HepG2 (cell line): ENCODE measurements at regions not wholly inside any gene's neighbourhood (a gene's known extent, or its start where the extent isn't known, plus 50 kb on each side); places are given as distances from the start of the nearest gene placed in this dataset.

Source experiments
- ATAC-seq: fragments of 200-7000 bp; cut with Tn5 transposase; 3 replicates; pipeline ENCODE4 v1.9.1; 2020; ENCODE audit warnings: mild to moderate bottlenecking, moderate library complexity
- BruUV-seq: library from RNA; stranded (reverse); fragments of 400-500 nt; replicated peaks from 2 replicates; lab custom pipeline; 2021; lab: Mats Ljungman, UMichigan
- CTCF ChIA-PET: fragments of 300-600 bp; formaldehyde crosslinking; extraction: SDS; loops from one replicate; lab custom pipeline; 2021; ENCODE audit warnings: low total read pairs, inconsistent platforms, low intra/inter-chr PET ratio; lab: Yijun Ruan, JAX
- POLR2A ChIA-PET: fragments of 350-600 bp; sonication (Branson Sonifier 250); formaldehyde crosslinking; loops from one replicate; lab custom pipeline; 2020; ENCODE audit warnings: antibody characterized with exemption, inconsistent platforms; lab: Yijun Ruan, JAX
- DNase-seq: peaks from one replicate; pipeline ENCODE4 v3.0.0-alpha.2; 2015; ENCODE audit warnings: low spot score
- FAIRE-seq: peaks from 3 replicates; lab custom pipeline; 2011; peaks lifted over from hg19 to GRCh38; lab: Jason Lieb, UNC
- H2AFZ ChIP-seq: one replicate; pipeline ENCODE4 v1.6.1; 2011; ENCODE audit warnings: low read length, inconsistent platforms
- H3K27ac ChIP-seq: fragments of 300-600 bp; 3 replicates; pipeline ENCODE4 v1.8.0; 2011; ENCODE audit warnings: mixed run types, mild to moderate bottlenecking, mixed read lengths, low read length, inconsistent platforms; ENCODE audit not compliant: insufficient read depth; ENCODE audit errors: extremely low read length
- H3K27me3 ChIP-seq, 2 experiments: fragments of 200-600 bp in 1 of 2; 2 replicates in 1 of 2; 3 replicates in 1 of 2; pipeline versions ENCODE4 v1.6.0 to v1.8.0; 2011; ENCODE audit warnings: low read length in 2 of 2, mild to moderate bottlenecking in 2 of 2, moderate library complexity in 2 of 2, inconsistent platforms in 1 of 2; ENCODE audit not compliant: insufficient read depth in 2 of 2, control insufficient read depth in 1 of 2
- H3K36me3 ChIP-seq, 2 experiments: fragments of 200-600 bp in 1 of 2; replicated peaks in 1 of 2; 2 replicates in 1 of 2; 3 replicates in 1 of 2; pipeline versions ENCODE4 v1.5.1 to v1.8.0; 2011; ENCODE audit warnings: low read length in 2 of 2, inconsistent platforms in 1 of 2; ENCODE audit not compliant: insufficient read depth in 2 of 2, control insufficient read depth in 1 of 2
- H3K4me1 ChIP-seq: 2 replicates; pipeline ENCODE4 v1.5.1; 2012; ENCODE audit warnings: low read length, inconsistent platforms; ENCODE audit not compliant: insufficient read depth
- H3K4me2 ChIP-seq: 2 replicates; pipeline ENCODE4 v1.6.0; 2011; ENCODE audit warnings: low read depth, low read length, inconsistent platforms
- H3K4me3 ChIP-seq, 3 experiments: fragments of 200-600 bp in 1 of 3; sonication (generic), shearing (Covaris generic) in 1 of 3; replicated peaks in 1 of 3; 2 replicates each; pipeline ENCODE4 v1.5.1; 2011 to 2016; ENCODE audit warnings: low read length in 3 of 3, inconsistent platforms in 2 of 3, low read depth in 2 of 3, mild to moderate bottlenecking in 2 of 3, control low read depth in 1 of 3, mixed read lengths in 1 of 3; ENCODE audit not compliant: insufficient read depth in 1 of 3
- H3K79me2 ChIP-seq: one replicate; pipeline ENCODE4 v1.6.1; 2011; ENCODE audit warnings: low read length, inconsistent platforms; ENCODE audit not compliant: insufficient read depth
- H3K9ac ChIP-seq: 2 replicates; pipeline ENCODE4 v1.6.0; 2011; ENCODE audit warnings: mild to moderate bottlenecking, low read depth, low read length, inconsistent platforms; ENCODE audit not compliant: insufficient read depth
- H3K9me3 ChIP-seq: 2 replicates; pipeline ENCODE4 v1.5.1; 2012; ENCODE audit warnings: mild to moderate bottlenecking, low read length
- H4K20me1 ChIP-seq: 2 replicates; pipeline ENCODE4 v1.6.0; 2011; ENCODE audit warnings: inconsistent platforms, mild to moderate bottlenecking, low read length, moderate library complexity; ENCODE audit not compliant: insufficient read depth
- BORCS8-MEF2B ChIP-seq: sonication (generic); formaldehyde crosslinking; IDR thresholded peaks from 2 replicates; pipeline ENCODE4 v1.8.0; 2022; ENCODE audit warnings: mild to moderate bottlenecking, missing genetic modification reagents
- DMTF1 ChIP-seq: sonication (generic); formaldehyde crosslinking; IDR thresholded peaks from 2 replicates; pipeline ENCODE4 v1.4.0; 2020; ENCODE audit warnings: mild to moderate bottlenecking, missing genetic modification reagents
- DRAP1 ChIP-seq: IDR thresholded peaks from 2 replicates; pipeline ENCODE4 v1.6.1; 2016; ENCODE audit warnings: missing genetic modification reagents, missing compliant biosample characterization
- HINFP ChIP-seq: sonication (generic); formaldehyde crosslinking; IDR thresholded peaks from 2 replicates; pipeline ENCODE4 v1.4.0; 2020; ENCODE audit warnings: low read depth, mild to moderate bottlenecking, missing genetic modification reagents
- LCORL ChIP-seq, 2 experiments: fragments of 450-650 bp in 1 of 2; sonication (generic) in 1 of 2; formaldehyde crosslinking in 1 of 2; IDR thresholded peaks; 2 replicates each; pipeline versions ENCODE4 v1.5.0 to v1.6.1; 2017 to 2020; ENCODE audit warnings: antibody characterized with exemption in 1 of 2, missing genetic modification reagents in 1 of 2
- MEIS1 ChIP-seq: sonication (generic); formaldehyde crosslinking; IDR thresholded peaks from 2 replicates; pipeline ENCODE4 v1.9.0; 2021; ENCODE audit warnings: mild to moderate bottlenecking, missing genetic modification reagents, moderate library complexity, borderline replicate concordance
- ZNF292 ChIP-seq: sonication (generic); formaldehyde crosslinking; IDR thresholded peaks from 2 replicates; pipeline ENCODE4 v1.8.1; 2022; ENCODE audit warnings: mild to moderate bottlenecking, low read depth, missing genetic modification reagents, borderline replicate concordance
- ZNF296 ChIP-seq: sonication (generic); formaldehyde crosslinking; conservative IDR thresholded peaks from 2 replicates; pipeline ENCODE4 v1.5.0; 2020; ENCODE audit warnings: mild to moderate bottlenecking, missing genetic modification reagents
- ZNF3 ChIP-seq: IDR thresholded peaks from 2 replicates; pipeline ENCODE4 v1.7.0; 2017; ENCODE audit warnings: inconsistent platforms
- ZNF512 ChIP-seq: sonication (generic); formaldehyde crosslinking; IDR thresholded peaks from 2 replicates; pipeline ENCODE4 v1.4.0; 2020; ENCODE audit warnings: mild to moderate bottlenecking, missing genetic modification reagents
- WGBS: methylation state at CpG from one replicate; pipeline ENCODE4 v1.1.6; 2017; ENCODE audit warnings: low lambda C conversion rate; 5-methylcytosine and 5-hydroxymethylcytosine counted together
- in situ Hi-C: cut with HindIII; loops from 2 replicates; pipeline ENCODE4 v1.10.0; 2017; ENCODE audit warnings: low pct_unique_long_range_greater_than_20kb; ENCODE audit not compliant: extremely low pct_ligation_motif_present
- intact Hi-C: fragments of 100-400 bp; cut with micrococcal nuclease; formaldehyde crosslinking; loops from one replicate; pipeline ENCODE4 v1.10.0; 2022; ENCODE audit not compliant: unreplicated experiment

- peaks cover 11% of the 10 kb centered on the region for H3K9me3 ChIP-seq
- no peak for FAIRE-seq
- H3K4me2 ChIP-seq, result no peak overlapping the region
- POLR2A ChIA-PET, result no interaction called here
- CTCF ChIA-PET, result no interaction called here
- no peak for ATAC-seq
- no peak overlapping the region for H3K9ac ChIP-seq
- H3K4me1 ChIP-seq, result no peaks in the 10 kb centered on the region
- in situ Hi-C loops (no loop called here), intact Hi-C loops (no loop called here)
- no peak overlapping the region for H3K27ac ChIP-seq
- 88% methylated on average over 3 of the region's 3 CpGs for WGBS
- no peak overlapping the region for H3K4me3 ChIP-seq
- H3K27me3 ChIP-seq, result no peaks in the 10 kb centered on the region
- no peaks in the 10 kb centered on the region for H4K20me1 ChIP-seq
- no peaks in the 10 kb centered on the region for H3K36me3 ChIP-seq
- no peak for TF ChIP-seq LCORL (IDR thresholded peaks at IDR 0.05)
- TF ChIP-seq LCORL (CRISPR knock-in tag; IDR thresholded peaks at IDR 0.05), result no peak
- no peak for TF ChIP-seq ZNF296 (CRISPR knock-in tag)
- TF ChIP-seq BORCS8-MEF2B (CRISPR knock-in tag), result no peak
- TF ChIP-seq DRAP1, result no peak
- no peak for TF ChIP-seq ZNF512 (CRISPR knock-in tag)
- TF ChIP-seq DMTF1 (CRISPR knock-in tag), result no peak
- TF ChIP-seq MEIS1, result no peak
- no peak for TF ChIP-seq ZNF292
- TF ChIP-seq HINFP (CRISPR knock-in tag), result no peak
- TF ChIP-seq ZNF3 (CRISPR knock-in tag), result no peak
- no peak for DNase-seq
- BruUV-seq, result no TSS peak
- H2AFZ ChIP-seq, result no peak overlapping the region
- no peaks in the 10 kb centered on the region for H3K79me2 ChIP-seq
Measured at GRCh38 chr19:27740396-27740795, 1472.6 kb downstream of the UQCRFS1 start.
